ENCODE measurements at regions not wholly inside any gene's neighbourhood (a gene's known extent, or its start where the extent isn't known, plus 50 kb on each side); places are given as distances from the start of the nearest gene placed in this dataset.

DNA sequence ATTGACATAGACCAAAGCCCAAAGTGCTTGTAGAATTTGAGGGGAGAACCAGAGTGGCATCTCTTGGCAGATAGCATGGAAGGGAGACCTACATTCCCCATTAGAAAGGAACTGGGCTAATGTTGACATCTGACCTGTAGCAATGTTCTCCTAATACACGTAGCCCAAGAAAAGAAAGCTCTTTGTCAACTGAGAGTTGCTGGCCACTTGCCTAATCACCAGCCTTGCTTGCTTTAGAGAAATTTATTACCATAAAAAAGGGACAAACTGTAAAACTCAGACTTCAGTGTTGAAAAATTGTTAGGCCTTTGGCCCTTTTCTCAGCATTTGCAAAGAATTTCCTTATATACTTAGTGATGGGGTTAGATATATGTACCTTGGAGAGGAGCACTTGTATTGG is 777.5 kb downstream of the MAFB start:
- no peak for DNase-seq (ENCODE audit: low spot score)

DNA sequence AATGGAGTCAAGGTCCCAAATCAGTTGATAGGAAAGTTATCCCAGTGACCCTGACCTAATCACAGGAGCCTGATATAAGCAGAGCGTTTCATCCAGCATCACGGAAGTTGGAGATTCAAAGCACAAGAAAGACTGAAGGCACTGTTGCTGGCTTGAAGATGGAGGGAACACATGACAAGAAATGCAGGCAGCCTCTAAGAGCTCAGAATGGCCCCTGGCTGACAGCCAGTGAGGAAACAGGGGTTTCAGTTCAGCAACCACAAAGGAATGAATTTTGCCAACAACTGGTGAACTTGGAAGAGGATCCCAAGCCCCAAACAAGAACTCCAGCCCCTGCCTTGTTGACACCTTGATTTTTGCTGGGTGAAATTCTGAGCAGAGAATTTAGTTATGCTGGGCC is 778.5 kb downstream of the MAFB start:
- no peak for DNase-seq (ENCODE audit: low spot score)

DNA sequence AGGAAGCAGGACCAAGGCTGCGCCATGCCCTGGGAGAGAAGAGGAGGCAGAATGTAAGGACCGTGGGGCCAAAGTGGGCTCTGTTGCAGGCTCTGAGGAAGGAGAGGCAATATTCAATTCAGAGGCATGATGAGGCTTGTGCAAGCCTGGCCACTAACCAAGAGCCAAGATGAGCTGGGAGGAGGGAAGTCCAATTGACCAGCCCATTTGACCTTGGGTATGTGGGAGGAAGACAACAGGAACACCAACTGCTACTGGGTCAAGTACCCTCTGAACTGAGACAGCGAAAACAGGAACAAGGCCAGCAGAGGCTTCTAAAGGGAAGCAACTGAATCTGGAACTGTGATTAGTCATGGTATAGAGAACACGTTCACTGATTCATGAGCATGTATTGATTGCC is 779.6 kb downstream of the MAFB start:
- DNase-seq (ENCODE audit: low spot score) = no peak

DNA sequence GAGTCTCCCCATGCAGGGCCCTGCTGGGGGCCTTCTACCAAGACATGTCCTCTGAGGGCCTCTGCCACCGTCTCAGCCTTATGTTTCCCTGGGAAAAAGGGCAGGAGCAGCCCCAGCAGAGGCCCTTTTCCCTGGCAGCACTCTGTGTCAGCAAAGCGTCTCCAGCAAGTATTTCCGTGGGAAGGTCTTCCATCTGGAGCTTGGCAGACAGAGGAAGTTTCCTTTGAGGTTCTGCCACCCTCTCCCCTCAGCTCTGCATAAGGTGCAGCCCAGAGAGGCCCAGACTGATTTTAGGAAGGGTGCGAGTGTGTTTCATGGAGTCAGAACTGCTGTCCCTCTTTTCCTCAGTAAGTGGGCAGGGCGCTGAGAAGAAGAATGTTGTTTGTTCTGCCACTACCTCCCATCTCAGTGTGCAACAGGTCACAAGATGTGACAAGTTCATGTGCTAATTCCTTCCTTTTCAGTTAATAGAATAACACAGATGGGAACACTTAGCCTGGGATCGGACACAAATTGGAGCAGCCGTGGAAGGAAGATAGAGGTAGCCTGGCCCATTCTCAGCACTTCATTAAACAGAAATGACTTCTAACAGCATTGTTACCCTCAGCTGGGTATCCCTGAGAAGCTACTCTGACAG is 784.4 kb downstream of the MAFB start:
- DNase-seq (ENCODE audit: low spot score) = no peak

DNA sequence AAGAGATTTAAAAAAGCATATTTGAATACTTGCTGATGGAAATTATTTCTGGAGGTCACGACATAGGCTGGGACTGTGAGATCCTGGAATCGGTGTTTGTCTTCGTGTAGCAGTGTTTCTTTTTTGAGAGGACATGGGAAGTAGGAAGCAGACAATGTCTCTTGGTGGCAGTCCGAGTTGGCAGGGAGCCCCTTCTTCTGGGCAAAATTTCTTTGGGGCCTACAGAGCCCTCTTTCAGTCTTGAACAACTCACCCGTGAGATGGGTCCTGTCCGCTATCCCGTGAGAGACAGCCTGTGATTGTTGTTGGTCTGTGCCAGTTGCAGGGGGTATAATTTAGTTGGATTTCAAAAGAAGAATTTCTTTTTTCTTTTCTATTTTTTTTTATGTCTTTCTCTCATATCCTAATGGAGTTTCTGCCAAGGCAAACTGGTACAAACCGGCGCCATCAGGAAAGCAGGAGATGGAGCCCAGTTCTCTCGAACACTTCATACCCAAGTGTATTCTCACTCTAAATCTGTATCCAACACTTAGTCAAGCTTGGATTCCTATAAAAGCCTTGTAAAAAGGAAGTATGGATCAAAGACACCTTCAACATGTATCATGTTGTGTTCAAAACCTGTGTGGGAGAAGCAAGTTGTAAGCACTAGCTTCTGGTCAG is 785.1 kb downstream of the MAFB start:
- no peak for DNase-seq (ENCODE audit: low spot score)

DNA sequence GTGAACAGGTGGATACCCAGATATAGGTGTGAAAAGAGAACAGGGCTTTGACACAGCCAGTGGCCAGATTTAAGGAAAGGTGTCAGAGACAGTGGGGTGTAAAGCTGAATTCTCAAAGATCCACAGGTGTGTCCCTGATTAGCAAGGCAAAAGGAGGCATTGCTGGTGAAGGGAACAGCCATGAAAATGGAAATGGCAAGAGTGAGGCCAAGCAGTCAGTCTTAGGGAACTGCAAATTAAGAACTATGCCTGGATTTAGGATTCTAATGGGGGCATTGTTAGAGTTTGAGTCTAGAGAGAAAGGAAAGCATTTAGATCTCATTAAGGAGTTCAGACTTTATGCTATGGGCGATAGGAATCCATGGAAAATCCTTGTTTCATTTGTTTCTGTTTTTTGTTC is 789.2 kb downstream of the MAFB start:
- no peak for DNase-seq (ENCODE audit: low spot score)

DNA sequence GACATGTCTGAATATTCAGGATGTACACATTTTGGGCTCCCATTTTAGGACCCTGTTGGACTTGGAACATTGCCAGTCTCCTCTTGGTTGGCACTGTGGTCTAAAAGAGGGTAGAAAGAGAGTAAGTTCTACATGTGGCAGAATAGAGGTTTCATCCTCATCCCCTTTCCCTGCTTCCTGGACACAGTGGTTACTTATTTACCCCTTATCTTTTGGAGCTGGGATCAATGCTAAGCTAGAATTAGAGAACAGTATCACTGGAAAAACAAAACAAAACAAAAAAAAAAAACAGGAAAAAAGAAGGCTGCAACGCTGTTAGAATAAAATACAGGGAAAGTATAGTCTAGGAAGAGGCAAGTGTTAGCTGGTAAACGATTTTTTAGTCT is 790.6 kb downstream of the MAFB start:
- DNase-seq (ENCODE audit: low spot score) = no peak

DNA sequence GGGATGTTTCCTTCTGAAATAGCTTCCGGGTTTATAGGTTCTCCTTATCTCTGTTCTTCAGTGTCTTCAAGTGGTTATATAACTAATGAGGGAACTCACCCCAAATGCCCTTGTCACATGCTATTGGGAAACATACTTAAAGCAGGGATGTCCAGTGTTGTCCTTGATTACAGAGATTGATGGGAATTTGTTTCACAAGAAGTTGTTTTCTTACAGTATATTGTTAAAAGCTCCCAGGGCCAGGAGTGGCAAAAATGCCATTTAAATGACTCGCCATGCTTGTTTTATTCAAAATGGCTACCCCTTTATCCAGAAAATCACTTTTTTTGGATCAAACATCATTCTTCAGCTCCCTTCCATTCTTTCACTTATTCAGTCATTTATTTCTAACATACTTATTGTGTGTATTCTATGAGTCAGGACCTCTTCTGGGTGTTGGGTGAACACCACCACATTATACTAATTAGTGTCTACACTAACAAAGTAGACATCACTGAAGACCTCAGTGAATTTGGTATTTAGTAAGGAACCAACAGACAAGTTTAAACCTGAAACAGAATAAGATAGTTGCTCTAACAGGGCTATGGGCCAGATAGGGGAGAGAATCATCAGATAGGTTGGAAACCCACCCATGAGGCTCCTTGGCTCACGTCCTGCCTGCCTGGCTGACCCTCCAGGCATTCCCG is 791.1 kb downstream of the MAFB start:
- DNase-seq (ENCODE audit: low spot score) = no peak

DNA sequence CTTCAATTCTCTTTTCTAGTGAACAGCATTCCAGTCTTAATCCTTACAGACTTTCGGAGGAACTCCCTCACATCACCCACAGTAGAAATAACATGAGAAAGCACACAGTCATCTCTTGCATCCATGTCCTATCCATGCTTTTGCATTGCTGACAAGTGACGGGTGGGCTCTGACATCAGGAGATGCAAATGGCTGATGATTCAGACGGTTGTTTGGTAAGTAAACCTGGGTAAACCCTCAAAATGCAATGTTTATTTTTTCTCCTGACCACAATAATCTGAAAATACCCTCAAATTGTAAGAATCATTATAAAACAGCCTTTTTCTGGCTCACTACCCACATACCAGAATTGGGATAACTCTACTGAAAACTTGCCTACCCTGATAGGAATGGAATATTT is 792.0 kb downstream of the MAFB start:
- no peak for DNase-seq (ENCODE audit: low spot score)

DNA sequence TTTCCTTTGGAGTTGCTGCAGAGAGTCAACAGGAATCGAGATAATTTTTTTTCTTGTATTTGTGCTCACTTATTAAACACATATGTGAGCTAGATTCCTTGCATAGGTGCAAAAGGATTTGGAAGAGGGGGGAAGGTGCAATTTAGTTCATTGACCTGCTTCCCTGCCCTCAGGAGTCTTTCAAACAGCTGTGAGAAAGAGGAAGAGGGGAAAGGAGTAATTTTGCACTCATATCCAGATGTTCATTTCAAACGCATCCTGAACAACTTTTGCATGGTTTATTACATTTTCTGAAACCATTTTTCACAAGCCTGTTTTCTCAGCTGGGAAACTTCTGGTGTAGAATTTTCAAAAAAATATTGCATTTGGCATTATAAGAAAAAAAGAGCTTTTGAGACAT is 795.0 kb downstream of the MAFB start:
- no peak for DNase-seq (ENCODE audit: low spot score)

DNA sequence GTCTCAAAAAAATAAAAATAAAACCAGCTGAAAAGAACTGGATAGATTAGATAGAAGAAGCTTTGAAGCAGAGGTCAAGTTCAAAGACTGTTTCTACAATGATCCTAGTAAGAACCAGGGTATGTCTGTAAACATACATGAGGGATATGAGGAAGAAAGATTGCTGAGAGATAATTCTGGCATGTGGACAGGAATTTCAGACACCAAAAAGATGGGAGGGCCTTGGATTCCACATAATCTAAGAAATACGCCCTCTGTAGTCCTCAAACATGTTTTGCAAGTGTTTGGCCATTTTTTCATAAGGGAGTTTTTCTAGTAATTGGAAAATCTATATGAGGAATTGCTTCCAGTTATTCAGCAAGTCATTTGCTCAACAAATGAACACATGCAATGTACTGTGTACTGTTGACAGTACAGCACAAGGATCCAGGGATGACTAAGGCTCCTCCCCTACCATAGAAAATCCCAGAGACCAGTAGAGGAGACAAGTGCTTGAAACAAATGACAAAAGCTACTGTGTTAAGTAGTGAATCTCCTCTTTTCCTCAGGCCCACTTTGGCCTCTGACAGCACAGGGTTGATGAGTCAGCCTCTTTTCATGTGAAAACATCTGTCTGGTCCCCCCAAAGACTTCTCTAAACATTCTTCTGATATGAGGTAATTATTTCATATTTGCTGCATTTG is 795.9 kb downstream of the MAFB start:
- no peak for DNase-seq (ENCODE audit: low spot score)

DNA sequence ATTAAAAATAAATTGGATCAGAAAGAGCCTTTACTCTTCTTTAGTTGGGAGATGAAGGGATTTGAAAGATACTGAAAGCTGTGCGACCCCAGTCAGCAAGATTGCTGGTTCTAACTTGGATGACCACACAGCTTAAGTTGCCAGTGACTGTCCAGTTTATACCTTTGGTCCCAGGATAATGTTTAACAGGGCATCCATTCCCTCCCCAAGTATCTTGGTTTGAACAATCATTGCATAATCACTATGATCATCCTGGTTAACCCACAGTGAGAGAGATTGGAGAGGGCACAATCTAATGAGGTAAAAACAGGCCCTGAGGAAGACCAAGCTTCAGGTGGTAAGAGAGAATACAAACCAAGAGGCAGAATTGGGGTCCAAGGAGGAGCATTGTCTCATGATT is 798.3 kb downstream of the MAFB start:
- no peak for DNase-seq (ENCODE audit: low spot score)

DNA sequence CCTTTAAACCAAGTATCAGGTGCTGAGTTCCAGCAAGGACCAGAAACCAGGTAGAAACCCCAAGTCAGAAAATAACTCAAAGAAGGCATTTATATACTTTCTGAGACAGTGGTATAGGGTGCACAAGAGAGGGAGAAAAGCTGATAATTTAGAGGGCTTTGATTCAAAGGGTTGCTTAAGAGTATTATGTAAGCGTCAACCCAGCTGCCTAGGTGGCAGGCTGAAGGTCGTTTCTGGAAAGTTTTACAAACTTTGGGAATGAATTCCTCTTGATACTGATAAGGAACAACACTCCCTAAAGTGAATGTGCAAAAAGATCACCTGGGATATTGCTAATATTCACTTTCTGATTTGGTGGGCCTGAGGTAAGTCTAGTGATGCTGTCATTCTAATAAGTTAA is 800.7 kb downstream of the MAFB start:
- no peak for DNase-seq (ENCODE audit: low spot score)

DNA sequence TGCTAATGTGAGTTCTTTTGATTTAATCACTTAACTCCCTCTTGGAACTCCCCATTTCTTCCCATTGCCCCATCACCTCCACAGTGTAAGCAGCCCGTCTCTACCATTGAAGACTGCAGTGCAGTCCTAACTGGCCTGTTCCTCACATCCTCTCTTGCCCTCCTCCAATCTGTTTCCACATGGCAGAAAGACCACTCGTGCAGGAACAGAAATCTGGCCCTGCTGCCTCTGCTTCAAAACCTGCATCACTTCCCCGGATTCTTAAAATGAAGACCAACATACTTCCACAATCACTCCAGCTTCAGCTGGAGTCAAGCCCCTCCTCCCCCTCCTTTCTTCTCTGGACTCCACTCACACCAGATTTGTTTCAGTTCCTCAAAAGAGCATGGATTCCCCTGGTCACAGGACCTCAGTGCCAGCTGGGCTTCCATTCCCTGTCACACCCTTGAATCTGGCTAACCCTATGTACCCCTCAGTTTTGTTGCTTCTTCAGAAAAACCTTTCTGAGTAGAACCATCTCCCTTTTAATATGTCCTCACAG is 802.3 kb downstream of the MAFB start:
- no peak for DNase-seq (ENCODE audit: low spot score)

DNA sequence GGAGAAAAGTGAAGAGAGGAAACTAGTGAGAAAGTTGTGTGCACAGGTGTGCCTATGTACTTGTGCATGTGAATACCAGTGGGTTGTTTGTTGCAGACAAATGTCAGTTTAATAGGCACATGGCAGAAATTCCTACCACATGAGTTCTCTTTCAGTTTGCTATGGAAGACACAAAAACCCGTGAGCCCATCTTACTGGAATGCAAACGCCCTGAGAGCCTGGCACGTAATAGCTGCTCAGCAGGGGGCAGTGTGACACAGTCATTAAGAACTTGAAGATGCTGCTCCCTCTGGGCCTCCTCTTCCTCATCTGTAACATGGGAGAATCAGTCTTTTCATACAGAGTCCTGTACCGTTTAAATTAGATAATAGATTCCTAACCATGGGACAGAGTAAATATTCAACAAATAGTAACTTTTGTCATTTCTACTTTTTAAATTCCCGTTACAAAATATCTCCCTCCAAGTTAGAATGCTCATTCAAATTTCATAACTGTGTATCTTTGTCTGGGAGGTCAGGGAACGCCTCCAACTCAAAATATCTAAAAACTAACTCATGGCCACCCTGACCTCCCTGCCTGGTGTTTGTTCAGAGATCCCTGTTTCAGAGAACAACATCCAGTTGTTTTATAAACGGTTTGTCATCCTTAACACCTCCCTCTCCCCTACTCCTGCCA is 802.9 kb downstream of the MAFB start:
- DNase-seq (ENCODE audit: low spot score) = peak; percentile 81

DNA sequence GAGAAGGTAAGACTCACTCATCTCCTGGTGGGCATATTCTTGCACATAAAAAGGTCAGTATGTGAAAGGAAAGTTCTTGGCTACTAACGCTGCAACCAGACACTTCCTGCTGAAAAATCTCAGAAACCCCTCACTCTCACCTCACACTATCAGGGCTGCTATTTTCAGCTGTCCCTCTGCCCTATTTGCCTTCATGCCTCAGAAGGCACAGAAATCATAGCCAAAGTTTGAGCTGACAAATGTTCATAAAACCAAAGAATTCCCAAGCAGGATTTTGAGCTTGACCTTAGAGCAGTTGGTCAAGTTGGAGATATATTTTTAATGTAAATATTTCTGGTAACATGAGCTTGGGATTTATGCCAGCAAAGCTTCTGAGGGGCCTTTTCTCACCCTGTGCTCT is 806.2 kb downstream of the MAFB start:
- DNase-seq (ENCODE audit: low spot score) = no peak

DNA sequence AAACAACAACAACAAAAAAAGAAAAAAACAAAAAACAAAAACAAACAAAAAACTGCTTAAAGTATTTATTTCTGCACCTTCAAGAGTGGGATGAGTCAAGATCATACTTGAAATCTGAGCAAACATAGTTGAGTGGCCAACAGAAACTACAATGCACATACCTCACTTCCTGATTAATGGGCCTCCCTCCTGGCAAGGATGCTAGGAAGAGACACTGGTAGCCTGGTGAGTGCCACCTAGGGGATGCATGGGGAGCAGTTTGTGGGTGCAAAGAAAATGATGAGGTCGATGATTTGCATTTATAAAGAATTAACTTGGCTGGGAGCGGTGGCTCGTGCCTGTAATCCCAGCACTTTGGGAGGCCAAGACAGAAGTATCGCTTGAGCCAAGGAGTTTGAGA is 808.1 kb downstream of the MAFB start:
- DNase-seq (ENCODE audit: low spot score) = peak; percentile 81

DNA sequence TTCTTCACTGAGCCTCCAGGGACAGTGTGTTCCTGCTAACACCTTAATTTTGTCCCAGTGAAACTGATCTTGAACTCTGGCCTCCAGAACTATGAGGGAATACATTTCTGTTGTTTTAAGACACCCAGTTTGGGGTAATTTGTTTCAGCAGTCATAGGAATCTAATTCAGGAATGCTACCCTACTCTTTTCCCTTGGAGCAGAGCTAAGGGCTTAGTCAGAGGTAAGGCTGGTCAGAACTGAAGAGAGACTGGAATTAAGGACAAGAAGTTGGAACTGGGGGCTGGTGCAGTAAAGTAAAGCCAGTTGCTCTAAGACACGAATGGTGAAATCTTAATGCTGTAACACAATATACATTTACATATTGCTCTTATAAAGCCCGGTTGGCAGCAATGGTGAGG is 809.7 kb downstream of the MAFB start:
- DNase-seq (ENCODE audit: low spot score) = no peak

DNA sequence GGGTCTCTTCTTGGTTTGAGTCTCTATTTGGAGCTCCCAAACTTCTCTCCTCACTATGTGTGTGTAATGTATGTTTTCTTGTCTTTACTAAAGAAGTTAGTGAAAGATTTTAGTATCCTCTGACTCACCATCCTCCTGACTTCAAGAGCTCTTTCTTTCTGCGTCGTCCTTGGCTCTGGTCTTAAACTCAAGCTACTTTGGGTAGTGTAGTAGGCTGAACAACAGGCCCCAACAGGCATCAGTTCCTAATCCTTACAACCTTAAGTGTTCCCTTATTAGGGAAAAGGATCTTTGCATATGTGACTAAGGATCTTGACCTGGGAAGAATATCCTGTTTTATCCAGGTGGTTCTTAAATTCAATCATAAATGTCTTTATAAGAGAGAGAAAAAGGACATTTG is 810.2 kb downstream of the MAFB start:
- DNase-seq (ENCODE audit: low spot score) = no peak

DNA sequence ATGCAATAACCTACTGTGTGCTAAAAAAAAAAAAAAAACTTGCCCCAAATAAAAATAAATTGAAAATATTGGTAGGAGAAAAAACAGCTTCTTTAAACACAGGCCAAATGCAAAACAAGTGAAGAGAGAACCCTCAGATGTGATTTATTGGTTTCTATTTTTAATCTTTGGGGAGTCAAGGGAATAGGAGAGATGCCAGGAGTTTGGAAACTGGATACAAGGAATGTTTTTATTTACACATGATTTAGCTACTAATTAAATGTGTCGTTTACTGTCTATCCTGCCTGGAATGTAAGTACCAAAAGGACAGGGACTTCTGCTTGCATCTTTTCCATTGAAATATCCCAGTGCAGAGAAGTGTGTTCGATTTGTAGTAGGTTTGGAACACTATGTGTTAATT is 810.7 kb downstream of the MAFB start:
- no peak for DNase-seq (ENCODE audit: low spot score)

DNA sequence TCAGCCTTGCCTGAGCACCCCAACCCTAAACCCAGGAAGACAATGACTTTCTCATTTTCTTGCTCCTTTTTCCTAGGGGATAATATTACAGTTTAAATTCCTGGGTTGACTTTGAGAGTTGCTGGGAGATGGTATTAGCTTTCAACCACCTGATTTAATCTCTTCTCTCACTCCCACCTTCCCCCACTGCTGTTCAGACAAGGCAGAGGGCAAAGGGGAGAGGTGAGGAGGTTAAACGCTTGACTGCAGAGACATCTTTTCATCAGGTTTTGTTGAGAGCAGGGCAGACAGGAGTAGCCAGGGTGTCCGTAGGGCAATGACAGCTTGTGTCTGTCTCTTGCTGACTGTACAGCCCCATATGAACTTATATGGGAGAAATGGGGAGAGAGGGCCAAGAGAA is 811.2 kb downstream of the MAFB start:
- DNase-seq (ENCODE audit: low spot score) = no peak

DNA sequence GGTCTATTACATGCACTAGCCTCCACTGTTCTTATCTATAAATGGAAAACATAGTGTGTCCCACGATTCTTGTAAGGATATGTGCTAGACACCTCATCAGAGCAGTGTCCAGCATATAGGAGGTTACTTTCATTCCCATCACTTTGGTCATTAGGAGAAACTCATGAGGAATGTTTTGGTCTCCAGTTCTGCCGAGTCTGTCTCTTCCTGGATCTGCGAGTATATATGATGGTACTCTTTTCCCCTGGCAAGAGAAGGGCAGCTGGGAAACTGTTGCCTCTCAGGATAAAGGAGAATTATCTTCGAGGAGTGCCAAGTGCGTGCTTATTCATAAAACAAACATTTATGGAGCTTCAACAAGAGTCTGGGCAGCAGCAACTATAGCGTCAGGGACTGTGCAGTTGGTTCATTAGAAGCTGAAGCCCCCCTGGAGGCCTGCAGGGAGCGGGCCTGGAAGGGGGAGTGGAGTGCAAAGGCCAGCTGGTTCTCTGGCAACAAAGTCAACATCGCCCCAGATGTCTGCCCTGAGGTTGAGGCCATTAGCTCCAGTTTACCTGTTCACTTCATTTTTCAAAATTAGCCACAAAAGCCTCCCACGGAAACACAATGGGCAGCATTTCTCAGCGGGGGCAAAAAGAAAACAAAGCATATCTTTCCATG is 811.9 kb downstream of the MAFB start:
- DNase-seq (ENCODE audit: low spot score) = no peak

All from RKO (cell line).